OCI-LY1 (cell line): ENCODE measurements at regions not wholly inside any gene's neighbourhood (a gene's known extent, or its start where the extent isn't known, plus 50 kb on each side); places are given as distances from the start of the nearest gene placed in this dataset.

Experiments
- H2AFZ ChIP-seq: fragments of 200-600 bp; sonication (generic), shearing (Covaris generic); 2 replicates; pipeline ENCODE4 v1.6.0; 2014; ENCODE audit warnings: antibody characterized with exemption, mild to moderate bottlenecking, low read length
- H3F3A ChIP-seq: fragments of 200-600 bp; sonication (generic), shearing (Covaris generic); 2 replicates; pipeline ENCODE4 v1.6.0; 2014; ENCODE audit warnings: mild to moderate bottlenecking, antibody characterized with exemption, low read length, moderate library complexity; ENCODE audit not compliant: insufficient read depth
- H3K27ac ChIP-seq: fragments of 200-600 bp; sonication (generic); 2 replicates; pipeline ENCODE4 v1.5.1; 2014; ENCODE audit warnings: low read length, mixed run types, mild to moderate bottlenecking, low read depth; ENCODE audit not compliant: poor library complexity, severe bottlenecking
- H3K27me3 ChIP-seq: fragments of 200-600 bp; sonication (generic); 2 replicates; pipeline ENCODE4 v1.6.0; 2014; ENCODE audit warnings: antibody characterized with exemption, mild to moderate bottlenecking, low read length, moderate library complexity; ENCODE audit not compliant: insufficient read depth
- H3K36me3 ChIP-seq: fragments of 200-600 bp; sonication (generic); 2 replicates; pipeline ENCODE4 v1.6.1; 2014; ENCODE audit warnings: mild to moderate bottlenecking, antibody characterized with exemption, low read length, moderate library complexity, mixed read lengths; ENCODE audit not compliant: insufficient read depth
- H3K4me1 ChIP-seq: fragments of 200-600 bp; sonication (generic); 2 replicates; pipeline ENCODE4 v1.5.1; 2014; ENCODE audit warnings: mild to moderate bottlenecking, low read length, moderate library complexity; ENCODE audit not compliant: insufficient read depth, severe bottlenecking
- H3K4me2 ChIP-seq: fragments of 200-600 bp; sonication (generic), shearing (Covaris generic); 2 replicates; pipeline ENCODE4 v1.6.1; 2014; ENCODE audit warnings: low read length
- H3K4me3 ChIP-seq: fragments of 200-600 bp; sonication (generic); 2 replicates; pipeline ENCODE4 v1.5.1; 2014; ENCODE audit warnings: low read length, low read depth, mild to moderate bottlenecking, mixed read lengths; ENCODE audit not compliant: poor library complexity, severe bottlenecking
- H3K79me2 ChIP-seq: fragments of 200-600 bp; shearing (Covaris generic); 2 replicates; pipeline ENCODE4 v1.6.1; 2016; ENCODE audit warnings: mixed run types, low read length, mixed read lengths; ENCODE audit not compliant: insufficient read depth
- H3K9ac ChIP-seq: fragments of 200-600 bp; sonication (generic), shearing (Covaris generic); 2 replicates; pipeline ENCODE4 v1.6.1; 2014; ENCODE audit warnings: mild to moderate bottlenecking, low read length, mixed read lengths
- H3K9me2 ChIP-seq: fragments of 200-600 bp; sonication (generic), shearing (Covaris generic); 2 replicates; pipeline ENCODE4 v1.6.1; 2014; ENCODE audit warnings: low read depth, mild to moderate bottlenecking, low read length, mixed read lengths
- H3K9me3 ChIP-seq: fragments of 200-600 bp; shearing (Covaris generic); 2 replicates; pipeline ENCODE4 v1.6.1; 2014; ENCODE audit warnings: low read length, mixed read lengths
- H4K20me1 ChIP-seq: fragments of 200-600 bp; sonication (generic), shearing (Covaris generic); 2 replicates; pipeline ENCODE4 v1.6.0; 2016; ENCODE audit warnings: mild to moderate bottlenecking, low read length; ENCODE audit not compliant: insufficient read depth
- CTCF ChIP-seq: fragments of 200-600 bp; sonication (generic), shearing (Covaris generic); IDR thresholded peaks from 2 replicates; pipeline ENCODE4 v1.5.1; 2017; ENCODE audit warnings: mild to moderate bottlenecking, antibody characterized with exemption, low read length, moderate library complexity, mixed read lengths
- EZH2 ChIP-seq: fragments of 200-600 bp; sonication (generic), shearing (Covaris generic); IDR thresholded peaks from 2 replicates; pipeline ENCODE4 v1.8.0; 2017; ENCODE audit warnings: borderline replicate concordance, mixed run types, mild to moderate bottlenecking, antibody characterized with exemption, low read length, moderate library complexity, mixed read lengths

- Histone ChIP-seq H3K36me3 (no peaks in the 10 kb centered on the region), H3K4me1 (no peaks in the 10 kb centered on the region), H3K9ac (no peak overlapping the region), H2AFZ (no peak overlapping the region), H3F3A (no peaks in the 10 kb centered on the region), H3K79me2 (no peaks in the 10 kb centered on the region), H3K4me2 (no peak overlapping the region), H3K9me3 (no peaks in the 10 kb centered on the region), H4K20me1 (no peaks in the 10 kb centered on the region), H3K27ac (no peak overlapping the region), H3K9me2 (no peaks in the 10 kb centered on the region), H3K27me3 (no peaks in the 10 kb centered on the region), H3K4me3 (no peak overlapping the region)
- TF ChIP-seq CTCF = no peak
- no peak for TF ChIP-seq EZH2
Measured at GRCh38 chr1:37134599-37134998, 100.3 kb upstream of the GRIK3 start.

- no peaks in the 10 kb centered on the region for H3K9me2 ChIP-seq
- no peaks in the 10 kb centered on the region for H3K79me2 ChIP-seq
- no peak overlapping the region for H3K27ac ChIP-seq
- TF ChIP-seq CTCF (no peak), EZH2 (no peak)
- H3K9me3 ChIP-seq = no peaks in the 10 kb centered on the region
- H3F3A ChIP-seq = no peaks in the 10 kb centered on the region
- H3K9ac ChIP-seq = no peak overlapping the region
- H3K36me3 ChIP-seq = no peaks in the 10 kb centered on the region
- no peak overlapping the region for H3K4me2 ChIP-seq
- H3K4me3 ChIP-seq = no peak overlapping the region
- no peaks in the 10 kb centered on the region for H4K20me1 ChIP-seq
- H3K27me3 ChIP-seq = no peaks in the 10 kb centered on the region
- no peaks in the 10 kb centered on the region for H3K4me1 ChIP-seq
- H2AFZ ChIP-seq = no peak overlapping the region
Measured at GRCh38 chr1:37135032-37135431, 100.7 kb upstream of the GRIK3 start.

- Histone ChIP-seq H3K79me2 (no peaks in the 10 kb centered on the region), H3K27me3 (no peaks in the 10 kb centered on the region), H2AFZ (no peak overlapping the region), H3F3A (no peaks in the 10 kb centered on the region), H3K4me2 (no peak overlapping the region), H3K4me3 (no peak overlapping the region), H3K4me1 (no peaks in the 10 kb centered on the region), H3K9me2 (no peaks in the 10 kb centered on the region), H4K20me1 (no peaks in the 10 kb centered on the region), H3K9ac (no peak overlapping the region), H3K36me3 (no peaks in the 10 kb centered on the region), H3K9me3 (no peaks in the 10 kb centered on the region), H3K27ac (no peak overlapping the region)
- TF ChIP-seq EZH2 = no peak
- TF ChIP-seq CTCF = no peak
Measured at GRCh38 chr1:37137014-37137413, 102.7 kb upstream of the GRIK3 start.
